Keratinocyte (primary cell): ENCODE measurements at regions not wholly inside any gene's neighbourhood (a gene's known extent, or its start where the extent isn't known, plus 50 kb on each side); places are given as distances from the start of the nearest gene placed in this dataset.

ENCODE experiments used
- DNase-seq: peaks from one replicate; pipeline ENCODE4 v3.0.0-alpha.2; 2011; ENCODE audit warnings: low read depth, missing footprints, low spot score
- FAIRE-seq: peaks from 2 replicates; lab custom pipeline; 2011; peaks lifted over from hg19 to GRCh38; lab: Jason Lieb, UNC
- H2AFZ ChIP-seq: 2 replicates; pipeline ENCODE4 v1.6.0; 2012; ENCODE audit warnings: low read length, control low read depth, inconsistent platforms; ENCODE audit not compliant: control insufficient read depth
- H3K27ac ChIP-seq: 2 replicates; pipeline ENCODE4 v1.5.1; 2011; ENCODE audit warnings: low read length; ENCODE audit not compliant: control insufficient read depth, insufficient read depth
- H3K27me3 ChIP-seq: 3 replicates; pipeline ENCODE4 v1.6.0; 2011; ENCODE audit warnings: low read length; ENCODE audit not compliant: control insufficient read depth, insufficient read depth; ENCODE audit errors: extremely low read depth
- H3K36me3 ChIP-seq, 2 experiments: 2 replicates in 1 of 2; 3 replicates in 1 of 2; pipeline ENCODE4 v1.5.1; 2011; ENCODE audit warnings: low read length in 2 of 2, mild to moderate bottlenecking in 1 of 2; ENCODE audit not compliant: control insufficient read depth in 2 of 2, insufficient read depth in 2 of 2; ENCODE audit errors: extremely low read depth in 1 of 2
- H3K4me1 ChIP-seq: 3 replicates; pipeline ENCODE4 v1.5.1; 2011; ENCODE audit warnings: low read length; ENCODE audit not compliant: control insufficient read depth, insufficient read depth; ENCODE audit errors: extremely low read depth
- H3K4me2 ChIP-seq: 3 replicates; pipeline ENCODE4 v1.6.0; 2011; ENCODE audit warnings: low read depth, low read length; ENCODE audit not compliant: control insufficient read depth, insufficient read depth; ENCODE audit errors: extremely low read depth
- H3K4me3 ChIP-seq, 3 experiments: fragments of 200-600 bp in 1 of 3; sonication (generic) in 1 of 3; 2 replicates in 2 of 3; 3 replicates in 1 of 3; pipeline ENCODE4 v1.5.1; 2011 to 2016; ENCODE audit warnings: low read length in 3 of 3, mild to moderate bottlenecking in 3 of 3, control low read depth in 2 of 3, inconsistent platforms in 1 of 3, low read depth in 1 of 3, mixed read lengths in 1 of 3, mixed run types in 1 of 3, moderate library complexity in 1 of 3; ENCODE audit not compliant: control insufficient read depth in 2 of 3, insufficient read depth in 2 of 3; ENCODE audit errors: extremely low read depth in 1 of 3
- H3K79me2 ChIP-seq: 2 replicates; pipeline ENCODE4 v1.6.0; 2012; ENCODE audit warnings: low read length; ENCODE audit not compliant: control insufficient read depth, insufficient read depth
- H3K9ac ChIP-seq: 3 replicates; pipeline ENCODE4 v1.6.0; 2011; ENCODE audit warnings: low read length; ENCODE audit not compliant: control insufficient read depth, insufficient read depth; ENCODE audit errors: extremely low read depth
- H3K9me1 ChIP-seq: 3 replicates; pipeline ENCODE4 v1.6.0; 2011; ENCODE audit warnings: low read length; ENCODE audit not compliant: control insufficient read depth, insufficient read depth; ENCODE audit errors: extremely low read depth
- H3K9me3 ChIP-seq: 2 replicates; pipeline ENCODE4 v1.5.1; 2012; ENCODE audit warnings: low read depth, low read length; ENCODE audit not compliant: control insufficient read depth
- H4K20me1 ChIP-seq: 3 replicates; pipeline ENCODE4 v1.6.0; 2011; ENCODE audit warnings: low read length; ENCODE audit not compliant: control insufficient read depth, insufficient read depth; ENCODE audit errors: extremely low read depth
- EZH2 ChIP-seq: IDR thresholded peaks from one replicate; pipeline ENCODE4 v1.6.1; 2012; ENCODE audit warnings: inconsistent platforms, mild to moderate bottlenecking, low read length, moderate library complexity
- dilution Hi-C: fragments of 300-500 bp; cut with MboI; formaldehyde crosslinking; loops from one replicate; pipeline ENCODE4 v1.7.0; 2020; ENCODE audit warnings: low sequenced_read_pairs; ENCODE audit not compliant: extremely low pct_ligation_motif_present
- TF ChIP-seq, protein P1 (sequence below), 3 experiments: IDR thresholded peaks in 1 of 3; conservative IDR thresholded peaks in 1 of 3; optimal IDR thresholded peaks in 1 of 3; 2 replicates in 2 of 3; 3 replicates in 1 of 3; pipeline versions ENCODE3 to v1.5.1; 2011; ENCODE audit warnings: low read length in 3 of 3, mild to moderate bottlenecking in 3 of 3, moderate library complexity in 2 of 3, control low read depth in 1 of 3, inconsistent platforms in 1 of 3; ENCODE audit not compliant: insufficient read depth in 2 of 3; ENCODE audit errors: extremely low read depth in 1 of 3

DNA sequence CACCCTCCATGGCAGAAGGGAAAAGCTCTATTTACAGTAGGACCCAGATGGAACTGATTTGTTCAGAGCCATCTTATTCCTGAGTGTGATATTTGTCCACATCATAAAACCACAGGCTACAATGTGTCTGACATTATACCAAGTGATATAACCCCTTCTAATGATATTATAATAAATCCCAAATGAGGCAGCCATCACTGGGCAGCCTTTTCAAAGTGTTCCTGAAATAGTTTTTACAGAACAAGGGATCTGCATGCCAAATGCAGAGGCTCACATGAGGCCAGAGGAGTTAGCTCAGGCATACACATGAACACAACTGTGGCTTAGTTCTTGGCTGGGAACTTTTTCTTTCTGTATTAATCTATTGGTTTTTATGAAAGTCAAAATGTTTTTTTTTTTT lies 207.7 kb downstream of the MAFB start:
- no peak for DNase-seq
- Histone ChIP-seq H3K4me3 (no peak overlapping the region), H3K79me2 (no peaks in the 10 kb centered on the region), H4K20me1 (no peaks in the 10 kb centered on the region), H3K9ac (no peak overlapping the region), H3K27ac (no peak overlapping the region), H3K36me3 (no peaks in the 10 kb centered on the region), H3K4me2 (no peak overlapping the region), H2AFZ (no peak overlapping the region), H3K27me3 (no peaks in the 10 kb centered on the region), H3K9me3 (no peaks in the 10 kb centered on the region), H3K4me1 (no peaks in the 10 kb centered on the region), H3K9me1 (no peaks in the 10 kb centered on the region)
- FAIRE-seq: no peak
- no peak for TF ChIP-seq EZH2
- TF ChIP-seq, protein P1, sequence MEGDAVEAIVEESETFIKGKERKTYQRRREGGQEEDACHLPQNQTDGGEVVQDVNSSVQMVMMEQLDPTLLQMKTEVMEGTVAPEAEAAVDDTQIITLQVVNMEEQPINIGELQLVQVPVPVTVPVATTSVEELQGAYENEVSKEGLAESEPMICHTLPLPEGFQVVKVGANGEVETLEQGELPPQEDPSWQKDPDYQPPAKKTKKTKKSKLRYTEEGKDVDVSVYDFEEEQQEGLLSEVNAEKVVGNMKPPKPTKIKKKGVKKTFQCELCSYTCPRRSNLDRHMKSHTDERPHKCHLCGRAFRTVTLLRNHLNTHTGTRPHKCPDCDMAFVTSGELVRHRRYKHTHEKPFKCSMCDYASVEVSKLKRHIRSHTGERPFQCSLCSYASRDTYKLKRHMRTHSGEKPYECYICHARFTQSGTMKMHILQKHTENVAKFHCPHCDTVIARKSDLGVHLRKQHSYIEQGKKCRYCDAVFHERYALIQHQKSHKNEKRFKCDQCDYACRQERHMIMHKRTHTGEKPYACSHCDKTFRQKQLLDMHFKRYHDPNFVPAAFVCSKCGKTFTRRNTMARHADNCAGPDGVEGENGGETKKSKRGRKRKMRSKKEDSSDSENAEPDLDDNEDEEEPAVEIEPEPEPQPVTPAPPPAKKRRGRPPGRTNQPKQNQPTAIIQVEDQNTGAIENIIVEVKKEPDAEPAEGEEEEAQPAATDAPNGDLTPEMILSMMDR (optimal IDR thresholded peaks at IDR 0.05 in 1 of 3, IDR thresholded peaks at IDR 0.05 in 1 of 3, conservative IDR thresholded peaks at IDR 0.05 in 1 of 3; ENCODE audit: extremely low read depth in 1 of 3, insufficient read depth in 2 of 3, low read length in 3 of 3): no peak
- dilution Hi-C loops: loop anchor here (25.0 kb wide), 1 partner anchor 181 kb away; no protein-coding TSS in a partner anchor

DNA sequence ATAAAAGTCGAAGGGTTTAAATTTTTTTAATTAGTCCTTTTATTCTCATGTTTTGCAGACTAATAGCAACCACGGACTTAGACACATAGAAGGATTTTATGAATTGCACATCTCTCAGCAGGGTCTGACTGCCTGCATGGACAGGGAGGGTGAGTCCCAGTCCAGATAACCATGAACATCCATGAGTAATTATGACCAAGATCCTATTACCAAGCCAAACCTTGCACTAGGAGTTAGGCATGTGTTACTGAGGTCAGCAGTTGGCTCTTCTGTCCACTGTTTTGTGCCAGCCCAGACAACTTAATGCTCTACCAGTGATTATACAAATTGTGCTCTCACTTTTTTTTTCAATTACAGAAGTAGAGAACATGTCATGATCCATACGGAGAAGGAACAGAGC lies 211.2 kb downstream of the MAFB start:
- Histone ChIP-seq H3K4me1 (no peaks in the 10 kb centered on the region), H3K79me2 (no peaks in the 10 kb centered on the region), H3K4me3 (no peak overlapping the region), H3K36me3 (no peaks in the 10 kb centered on the region), H3K9ac (no peak overlapping the region), H4K20me1 (no peaks in the 10 kb centered on the region), H3K27me3 (no peaks in the 10 kb centered on the region), H3K9me3 (no peaks in the 10 kb centered on the region), H3K9me1 (no peaks in the 10 kb centered on the region), H3K27ac (no peak overlapping the region), H2AFZ (no peak overlapping the region), H3K4me2 (no peak overlapping the region)
- DNase-seq (no peak), FAIRE-seq (no peak)
- dilution Hi-C loops: loop anchor here (25.0 kb wide), 1 partner anchor 184 kb away; no protein-coding TSS in a partner anchor
- no peak for TF ChIP-seq EZH2
- TF ChIP-seq, protein P1 (optimal IDR thresholded peaks at IDR 0.05 in 1 of 3, IDR thresholded peaks at IDR 0.05 in 1 of 3, conservative IDR thresholded peaks at IDR 0.05 in 1 of 3; ENCODE audit: extremely low read depth in 1 of 3, insufficient read depth in 2 of 3, low read length in 3 of 3): no peak
